PFSK-1 (cell line): ENCODE measurements at regions not wholly inside any gene's neighbourhood (a gene's known extent, or its start where the extent isn't known, plus 50 kb on each side); places are given as distances from the start of the nearest gene placed in this dataset.

Experiments
- FOXP2 ChIP-seq: optimal IDR thresholded peaks from 2 replicates; pipeline ENCODE3; 2011; ENCODE audit warnings: borderline replicate concordance, control low read depth, inconsistent platforms; ENCODE audit not compliant: insufficient read depth; ENCODE audit errors: extremely low read length, extremely low read depth
- POLR2AphosphoS5 ChIP-seq: IDR thresholded peaks from 2 replicates; pipeline ENCODE4 v1.6.1; 2012; ENCODE audit warnings: low read depth, mild to moderate bottlenecking, control low read depth, low read length, moderate library complexity
- SIN3A ChIP-seq: IDR thresholded peaks from 2 replicates; pipeline ENCODE4 v1.6.1; 2012; ENCODE audit warnings: mild to moderate bottlenecking, low read length, moderate library complexity, borderline replicate concordance; ENCODE audit not compliant: insufficient read depth
- TAF1 ChIP-seq: IDR thresholded peaks from 2 replicates; pipeline ENCODE4 v1.6.1; 2012; ENCODE audit warnings: low read length, control low read depth, borderline replicate concordance; ENCODE audit not compliant: insufficient read depth
- TF ChIP-seq, protein P1 (sequence below), 2 experiments: IDR thresholded peaks; 2 replicates each; pipeline versions ENCODE4 v1.6.1 to v1.8.0; 2011 to 2012; ENCODE audit warnings: low read depth in 2 of 2, low read length in 2 of 2, control low read depth in 1 of 2, inconsistent platforms in 1 of 2, mild to moderate bottlenecking in 1 of 2, moderate library complexity in 1 of 2; ENCODE audit not compliant: insufficient read depth in 1 of 2

DNA sequence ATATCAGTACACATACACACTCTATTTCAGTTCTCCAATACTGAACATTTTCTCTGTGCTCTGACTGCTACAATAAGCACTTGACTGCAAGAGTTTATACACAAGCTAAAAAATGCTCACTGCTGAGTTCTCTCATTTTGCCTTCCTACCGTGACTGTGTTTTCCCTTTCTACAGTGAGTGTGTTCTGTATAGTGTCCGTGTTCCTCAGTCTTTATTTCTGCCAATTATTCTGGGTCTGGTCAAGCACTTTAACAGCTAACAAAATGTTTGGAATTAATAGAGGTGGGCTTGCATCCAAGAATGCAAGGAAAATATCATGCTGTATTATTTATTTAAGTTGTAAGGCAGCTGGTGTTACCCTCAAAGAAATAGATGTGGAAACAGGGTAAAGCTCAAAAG is 217.0 kb upstream of the NREP start:
- TF ChIP-seq, protein P1, sequence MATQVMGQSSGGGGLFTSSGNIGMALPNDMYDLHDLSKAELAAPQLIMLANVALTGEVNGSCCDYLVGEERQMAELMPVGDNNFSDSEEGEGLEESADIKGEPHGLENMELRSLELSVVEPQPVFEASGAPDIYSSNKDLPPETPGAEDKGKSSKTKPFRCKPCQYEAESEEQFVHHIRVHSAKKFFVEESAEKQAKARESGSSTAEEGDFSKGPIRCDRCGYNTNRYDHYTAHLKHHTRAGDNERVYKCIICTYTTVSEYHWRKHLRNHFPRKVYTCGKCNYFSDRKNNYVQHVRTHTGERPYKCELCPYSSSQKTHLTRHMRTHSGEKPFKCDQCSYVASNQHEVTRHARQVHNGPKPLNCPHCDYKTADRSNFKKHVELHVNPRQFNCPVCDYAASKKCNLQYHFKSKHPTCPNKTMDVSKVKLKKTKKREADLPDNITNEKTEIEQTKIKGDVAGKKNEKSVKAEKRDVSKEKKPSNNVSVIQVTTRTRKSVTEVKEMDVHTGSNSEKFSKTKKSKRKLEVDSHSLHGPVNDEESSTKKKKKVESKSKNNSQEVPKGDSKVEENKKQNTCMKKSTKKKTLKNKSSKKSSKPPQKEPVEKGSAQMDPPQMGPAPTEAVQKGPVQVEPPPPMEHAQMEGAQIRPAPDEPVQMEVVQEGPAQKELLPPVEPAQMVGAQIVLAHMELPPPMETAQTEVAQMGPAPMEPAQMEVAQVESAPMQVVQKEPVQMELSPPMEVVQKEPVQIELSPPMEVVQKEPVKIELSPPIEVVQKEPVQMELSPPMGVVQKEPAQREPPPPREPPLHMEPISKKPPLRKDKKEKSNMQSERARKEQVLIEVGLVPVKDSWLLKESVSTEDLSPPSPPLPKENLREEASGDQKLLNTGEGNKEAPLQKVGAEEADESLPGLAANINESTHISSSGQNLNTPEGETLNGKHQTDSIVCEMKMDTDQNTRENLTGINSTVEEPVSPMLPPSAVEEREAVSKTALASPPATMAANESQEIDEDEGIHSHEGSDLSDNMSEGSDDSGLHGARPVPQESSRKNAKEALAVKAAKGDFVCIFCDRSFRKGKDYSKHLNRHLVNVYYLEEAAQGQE (IDR thresholded peaks at IDR 0.05; ENCODE audit: insufficient read depth in 1 of 2, low read depth in 2 of 2, low read length in 2 of 2), result no peak
- TF ChIP-seq FOXP2, result no peak
- no peak for TF ChIP-seq POLR2AphosphoS5

DNA sequence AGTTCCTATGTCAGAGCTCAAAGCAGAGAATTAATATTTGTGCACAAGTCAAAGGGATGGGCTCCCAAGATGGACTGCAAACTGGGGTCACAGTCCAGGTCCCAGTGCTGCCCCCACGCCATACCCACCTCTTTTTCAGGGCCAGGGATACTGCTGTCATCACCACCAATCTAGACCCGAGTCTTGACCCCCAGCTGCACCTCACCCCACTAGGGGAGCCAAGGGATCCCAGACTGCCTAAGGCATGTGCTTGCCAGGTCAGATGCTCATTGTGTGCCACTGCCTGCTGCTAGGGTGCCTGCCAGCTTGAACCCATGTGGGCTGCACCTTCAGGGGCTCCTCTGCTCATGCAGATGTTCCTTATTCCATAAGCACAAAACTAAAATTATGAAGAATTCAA is 215.6 kb upstream of the NREP start:
- TF ChIP-seq SIN3A, result no peak
- TF ChIP-seq TAF1, result no peak
- no peak for TF ChIP-seq POLR2AphosphoS5
- no peak for TF ChIP-seq FOXP2

DNA sequence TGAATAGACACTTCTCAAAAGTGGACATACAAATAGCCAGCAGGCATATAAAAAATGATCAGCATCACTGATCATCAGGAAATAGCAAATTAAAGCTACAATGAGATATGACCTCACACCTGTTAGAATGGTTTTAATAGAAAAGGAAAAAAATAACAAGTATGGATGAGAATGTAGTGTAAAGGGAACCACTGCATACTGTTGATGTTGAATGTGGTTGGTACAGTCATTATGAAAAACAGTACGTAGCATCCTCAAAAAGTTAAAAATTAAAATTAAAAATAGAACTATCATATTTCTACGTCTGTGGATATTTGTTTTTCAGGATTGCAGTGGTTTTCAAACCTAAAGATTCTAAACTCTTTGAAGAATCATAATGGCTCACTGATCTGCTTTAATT is 215.1 kb upstream of the NREP start:
- TF ChIP-seq SIN3A (no peak), FOXP2 (no peak), TAF1 (no peak), POLR2AphosphoS5 (no peak)
- TF ChIP-seq, protein P1 (IDR thresholded peaks at IDR 0.05; ENCODE audit: insufficient read depth in 1 of 2, low read depth in 2 of 2, low read length in 2 of 2), result no peak

GRCh38 chr5:111968459-111968858 is 211.5 kb upstream of the NREP start:
- no peak for TF ChIP-seq POLR2AphosphoS5
- no peak for TF ChIP-seq TAF1
- no peak for TF ChIP-seq SIN3A
- TF ChIP-seq FOXP2, result no peak
- TF ChIP-seq, protein P1 (IDR thresholded peaks at IDR 0.05; ENCODE audit: insufficient read depth in 1 of 2, low read depth in 2 of 2, low read length in 2 of 2), result no peak

DNA sequence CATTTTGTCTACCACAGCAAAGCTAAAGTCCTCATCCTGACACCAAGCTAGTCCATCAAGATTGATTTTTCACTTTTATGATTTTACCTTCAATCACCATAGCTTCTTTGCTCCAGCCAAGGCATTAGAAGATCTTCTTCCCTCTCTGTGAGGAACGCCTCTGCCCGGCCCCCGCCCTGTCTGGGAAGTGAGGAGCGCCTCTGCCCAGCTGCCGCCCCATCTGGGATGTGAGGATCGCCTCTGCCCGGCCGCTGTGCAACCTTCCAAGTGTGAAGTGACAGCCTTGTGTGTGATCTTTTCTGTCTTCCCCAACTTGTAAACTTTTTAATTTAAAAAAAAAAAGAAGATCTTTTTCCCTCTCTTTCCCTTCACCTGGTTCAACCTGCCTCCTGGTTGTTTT is 210.5 kb upstream of the NREP start:
- no peak for TF ChIP-seq SIN3A
- no peak for TF ChIP-seq POLR2AphosphoS5
- no peak for TF ChIP-seq TAF1
- TF ChIP-seq FOXP2, result no peak
- TF ChIP-seq, protein P1 (IDR thresholded peaks at IDR 0.05; ENCODE audit: insufficient read depth in 1 of 2, low read depth in 2 of 2, low read length in 2 of 2), result no peak
